ENCODE measurements at regions not wholly inside any gene's neighbourhood (a gene's known extent, or its start where the extent isn't known, plus 50 kb on each side); places are given as distances from the start of the nearest gene placed in this dataset.

DNA sequence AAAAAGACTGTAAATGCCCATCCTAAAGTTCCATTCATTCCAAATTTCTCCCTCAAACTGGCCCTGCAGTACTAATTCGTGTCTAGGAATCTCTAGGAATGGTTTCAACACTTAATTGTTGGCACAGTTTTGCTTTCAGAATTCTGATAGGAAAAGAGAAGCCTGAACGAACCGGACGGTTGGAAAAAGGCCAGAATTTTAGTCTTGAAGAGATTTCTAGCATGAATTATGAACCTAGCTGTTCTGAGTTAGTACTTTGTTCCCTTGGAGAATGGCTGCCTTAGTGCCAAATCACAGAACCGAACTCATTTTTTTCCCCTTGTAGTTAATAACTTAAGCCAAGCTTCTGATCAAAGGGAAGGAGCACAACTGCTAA is 262.6 kb downstream of the ADAMTS20 start:
- no peak for DNase-seq (ENCODE audit: low read depth)
- no peak for TF ChIP-seq MYC (IDR thresholded peaks at IDR 0.05; ENCODE audit: low read depth, low read length)
- H3K4me3 ChIP-seq (ENCODE audit: low read depth, low read length) = no peak overlapping the region

DNA sequence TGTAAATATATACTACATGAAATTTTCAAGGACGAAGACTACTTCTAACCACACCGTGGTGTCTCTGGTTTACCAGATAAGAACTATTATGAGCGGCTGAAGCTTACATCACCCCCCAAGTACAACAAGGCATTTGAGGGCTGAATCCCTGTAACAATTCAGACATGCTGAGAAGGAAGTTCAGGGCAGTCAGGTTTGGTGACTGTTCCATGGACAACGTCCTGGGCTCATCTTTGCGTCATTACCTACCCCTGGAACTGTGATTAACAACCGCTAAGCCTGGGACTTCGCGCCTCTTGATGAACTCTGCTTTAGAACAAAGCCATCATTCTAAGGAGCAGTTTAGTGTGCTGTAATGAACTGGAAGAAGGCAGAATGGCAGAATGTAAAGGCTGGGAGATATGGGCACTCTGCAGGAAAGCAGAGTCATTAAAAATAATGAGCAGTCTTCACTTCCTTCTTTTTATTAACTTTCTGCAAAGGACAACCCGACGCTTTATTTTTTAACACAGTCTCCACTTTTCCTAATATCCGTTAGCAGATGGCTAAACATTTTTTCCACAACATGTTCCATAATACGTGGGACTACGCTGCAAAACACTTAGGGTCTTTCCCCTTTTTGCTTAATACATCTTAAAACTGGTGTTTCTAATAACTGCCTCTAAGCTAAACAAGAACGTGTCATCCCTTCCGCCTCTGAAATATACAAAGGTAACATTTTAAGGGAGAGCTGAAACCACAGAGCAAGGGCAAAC is 263.2 kb downstream of the ADAMTS20 start:
- H3K4me3 ChIP-seq (ENCODE audit: low read depth, low read length) = no peak overlapping the region
- DNase-seq (ENCODE audit: low read depth) = no peak
- no peak for TF ChIP-seq MAX (IDR thresholded peaks at IDR 0.05; ENCODE audit: low read depth, low read length)
- TF ChIP-seq POLR2A (IDR thresholded peaks at IDR 0.05; ENCODE audit: extremely low read depth, insufficient read length) = no peak
- no peak for TF ChIP-seq CTCF (IDR thresholded peaks at IDR 0.05; ENCODE audit: low read depth, low read length)
- no peak for TF ChIP-seq MYC (IDR thresholded peaks at IDR 0.05; ENCODE audit: low read depth, low read length)

- H3K4me3 ChIP-seq (ENCODE audit: low read depth, low read length) = no peak overlapping the region
- TF ChIP-seq MAX (IDR thresholded peaks at IDR 0.05; ENCODE audit: low read depth, low read length) (no peak), CTCF (IDR thresholded peaks at IDR 0.05; ENCODE audit: low read depth, low read length) (no peak), MYC (IDR thresholded peaks at IDR 0.05; ENCODE audit: low read depth, low read length) (no peak), POLR2A (IDR thresholded peaks at IDR 0.05; ENCODE audit: extremely low read depth, insufficient read length) (no peak)
- no peak for DNase-seq (ENCODE audit: low read depth)
Measured at GRCh38 chr12:43287706-43288383, 264.2 kb downstream of the ADAMTS20 start.

DNA sequence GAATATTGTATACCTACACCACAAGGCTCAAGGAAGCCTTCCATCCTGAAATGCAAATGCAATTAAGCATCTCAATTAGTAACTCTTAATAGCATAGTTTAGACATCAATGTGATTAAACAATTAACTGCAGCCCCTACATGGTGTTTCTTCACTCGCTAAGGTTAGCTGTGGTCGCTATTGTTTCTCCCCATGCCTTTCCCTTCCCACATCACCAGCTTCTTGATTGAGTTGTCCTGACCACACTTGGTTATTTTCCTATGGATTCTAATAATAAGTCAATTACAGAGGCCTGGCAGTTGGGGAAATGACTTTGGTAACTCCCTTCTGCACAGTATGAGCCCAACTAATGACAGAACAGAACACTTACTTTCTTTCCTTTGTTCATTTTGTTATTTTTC is 265.0 kb downstream of the ADAMTS20 start:
- no peak for DNase-seq (ENCODE audit: low read depth)
- H3K4me3 ChIP-seq (ENCODE audit: low read depth, low read length) = no peak overlapping the region
- TF ChIP-seq MYC (IDR thresholded peaks at IDR 0.05; ENCODE audit: low read depth, low read length) = no peak

DNA sequence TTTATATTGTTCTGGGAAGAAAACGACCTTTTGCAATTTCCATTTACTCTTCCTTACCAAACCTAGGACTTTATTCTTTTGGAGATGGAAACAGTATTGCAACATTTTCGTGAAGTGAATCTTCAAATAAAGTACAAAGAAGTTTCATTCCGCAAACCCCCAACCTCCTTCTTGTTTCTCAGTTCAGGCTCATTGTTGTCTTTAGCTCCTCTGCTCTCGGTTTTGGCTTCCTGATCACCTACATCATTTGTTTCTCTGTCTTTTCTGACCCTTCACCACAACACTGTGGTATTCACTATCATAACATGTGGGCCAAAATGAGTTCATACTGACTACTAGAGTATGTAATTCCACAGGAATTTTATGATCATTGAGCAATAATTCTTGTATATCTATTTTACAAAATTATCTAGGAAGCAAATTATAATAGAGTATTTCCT is 266.8 kb downstream of the ADAMTS20 start:
- no peak overlapping the region for H3K4me3 ChIP-seq (ENCODE audit: low read depth, low read length)
- DNase-seq (ENCODE audit: low read depth) = no peak

DNA sequence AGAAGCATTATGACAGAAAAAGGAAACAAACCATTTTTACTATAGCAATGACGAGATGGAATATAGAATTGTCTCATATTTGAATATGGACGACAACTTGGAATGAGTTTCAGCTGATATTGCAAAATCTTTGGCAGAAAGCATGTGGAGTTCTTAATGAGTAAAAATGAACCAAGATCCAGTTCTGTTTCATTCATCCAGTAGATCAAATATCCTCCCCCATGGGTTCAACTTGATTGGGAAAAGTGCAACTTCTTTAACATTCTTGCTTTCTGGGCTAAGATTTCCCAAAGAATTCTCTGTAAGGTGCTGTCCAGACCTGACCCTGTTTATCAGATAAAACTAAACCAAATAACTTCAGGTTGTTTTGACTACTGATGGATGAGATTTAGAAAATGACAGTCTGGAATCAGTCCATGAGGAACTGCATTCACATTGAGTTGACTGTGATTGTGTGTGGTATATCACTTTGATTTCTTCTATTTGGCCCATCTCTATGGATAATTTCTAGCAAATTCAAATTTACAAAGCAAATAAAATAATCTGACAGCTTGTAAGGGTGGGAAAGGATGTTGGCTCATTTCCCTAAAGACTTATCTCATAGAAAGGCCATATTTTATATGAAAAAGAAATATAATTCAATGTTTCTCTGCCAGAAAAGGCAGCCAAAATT is 267.4 kb downstream of the ADAMTS20 start:
- TF ChIP-seq POLR2A (IDR thresholded peaks at IDR 0.05; ENCODE audit: extremely low read depth, insufficient read length) (no peak), MYC (IDR thresholded peaks at IDR 0.05; ENCODE audit: low read depth, low read length) (no peak), CTCF (IDR thresholded peaks at IDR 0.05; ENCODE audit: low read depth, low read length) (no peak), MAX (IDR thresholded peaks at IDR 0.05; ENCODE audit: low read depth, low read length) (no peak)
- H3K4me3 ChIP-seq (ENCODE audit: low read depth, low read length) = no peak overlapping the region
- no peak for DNase-seq (ENCODE audit: low read depth)

More for the DNA sequence above, 266.8 kb downstream of the ADAMTS20 start:
- TF ChIP-seq CTCF (IDR thresholded peaks at IDR 0.05; ENCODE audit: low read depth, low read length) (no peak), MYC (IDR thresholded peaks at IDR 0.05; ENCODE audit: low read depth, low read length) (no peak), MAX (IDR thresholded peaks at IDR 0.05; ENCODE audit: low read depth, low read length) (no peak), POLR2A (IDR thresholded peaks at IDR 0.05; ENCODE audit: extremely low read depth, insufficient read length) (no peak)
